Lung (tissue), 11 donors: ENCODE measurements at regions not wholly inside any gene's neighbourhood (a gene's known extent, or its start where the extent isn't known, plus 50 kb on each side); places are given as distances from the start of the nearest gene placed in this dataset.
A peak's percentile ranks its signal among the peaks of the same experiment; 100 is the strongest.

ENCODE experiments used
- ATAC-seq: fragments of 200-7000 bp; cut with Tn5 transposase; one replicate; pipeline ENCODE4 v1.9.1; 2020; ENCODE audit warnings: moderate number of reproducible peaks; ENCODE audit not compliant: insufficient read depth, low FRiP score
- DNase-seq, 3 donors: peaks; one replicate each; pipeline ENCODE4 v3.0.0-alpha.2; 2013 to 2017
- H3K27ac ChIP-seq, 2 donors: one replicate each; pipeline ENCODE4 v1.5.1; 2013; ENCODE audit warnings: mild to moderate bottlenecking in 2 of 2, moderate library complexity in 2 of 2, control low read depth in 1 of 2, inconsistent platforms in 1 of 2, low read depth in 1 of 2, low read length in 1 of 2
- H3K27me3 ChIP-seq, 3 donors: one replicate each; pipeline ENCODE4 v1.5.1; 2013; ENCODE audit warnings: low read length in 2 of 3; ENCODE audit not compliant: control insufficient read depth in 3 of 3, insufficient read depth in 3 of 3
- H3K36me3 ChIP-seq, 4 donors: one replicate each; pipeline ENCODE4 v1.5.1; 2013; ENCODE audit warnings: low read length in 4 of 4, mild to moderate bottlenecking in 1 of 4, moderate library complexity in 1 of 4; ENCODE audit not compliant: control insufficient read depth in 4 of 4, insufficient read depth in 4 of 4
- H3K4me1 ChIP-seq, 5 donors: one replicate each; pipeline ENCODE4 v1.5.1; 2013; ENCODE audit warnings: low read length in 5 of 5, mild to moderate bottlenecking in 2 of 5, moderate library complexity in 1 of 5; ENCODE audit not compliant: control insufficient read depth in 5 of 5, insufficient read depth in 5 of 5
- H3K4me3 ChIP-seq: one replicate; pipeline ENCODE4 v1.5.1; 2013; ENCODE audit warnings: mild to moderate bottlenecking, control low read depth, moderate library complexity
- H3K9ac ChIP-seq, 2 donors: one replicate each; pipeline ENCODE4 v1.5.1; 2013; ENCODE audit warnings: low read length in 2 of 2, control low read depth in 1 of 2; ENCODE audit not compliant: insufficient read depth in 1 of 2
- H3K9me3 ChIP-seq, 4 donors: one replicate each; pipeline ENCODE4 v1.5.1; 2013; ENCODE audit warnings: low read length in 3 of 4, mild to moderate bottlenecking in 1 of 4, moderate library complexity in 1 of 4; ENCODE audit not compliant: control insufficient read depth in 4 of 4, insufficient read depth in 3 of 4
- CTCF ChIP-seq: IDR thresholded peaks from 2 replicates; pipeline ENCODE4 v1.5.1; 2012; ENCODE audit warnings: mild to moderate bottlenecking; ENCODE audit errors: control extremely low read depth, extremely low read depth
- WGBS, 2 donors: extraction: QIAGEN DNeasy Blood & Tissue Kit; methylation state at CpG; one replicate each; pipeline ENCODE4 v1.1.7; 2013; 5-methylcytosine and 5-hydroxymethylcytosine counted together
- donor health status: control.
- donor health status: control.
- donor health status: Bipolar disorder and iron deficiency.
- donor health status: healthy.
- donor health status: DM: yes; HTN: yes; CAD: no.

GRCh38 chr6:6494677-6495076, 93.8 kb upstream of the LY86 start:
- TF ChIP-seq CTCF, result peak; percentile 21
- Histone ChIP-seq H3K9me3 (peaks cover 0 to 2% (median 0%) of the 10 kb centered on the region in 4 donors), H3K4me1 (no peaks in the 10 kb centered on the region), H3K27ac (no peak overlapping the region), H3K9ac (no peak overlapping the region), H3K27me3 (no peaks in the 10 kb centered on the region), H3K4me3 (no peak overlapping the region), H3K36me3 (no peaks in the 10 kb centered on the region)
- 32 to 34% methylated on average over 6 of the region's 6 CpGs for WGBS, 2 donors
- ATAC-seq (peak; percentile 53), DNase-seq (peak; percentile 14 to 36 (median 29))

- 67 to 75% methylated on average over 3 of the region's 3 CpGs for WGBS, 2 donors
- H3K9ac ChIP-seq, result no peak overlapping the region
- no peaks in the 10 kb centered on the region for H3K4me1 ChIP-seq
- no peaks in the 10 kb centered on the region for H3K36me3 ChIP-seq
- H3K27me3 ChIP-seq, result no peaks in the 10 kb centered on the region
- ATAC-seq, result no peak
- DNase-seq, result no peak
- no peak overlapping the region for H3K4me3 ChIP-seq
- H3K9me3 ChIP-seq, result peaks cover 0 to 2% (median 0%) of the 10 kb centered on the region in 4 donors
- no peak overlapping the region for H3K27ac ChIP-seq
- no peak for TF ChIP-seq CTCF
Measured at GRCh38 chr6:6495851-6496250, 92.7 kb upstream of the LY86 start.

- Histone ChIP-seq H3K4me3 (no peak overlapping the region), H3K9me3 (peaks cover 0 to 2% (median 0%) of the 10 kb centered on the region in 4 donors), H3K36me3 (no peaks in the 10 kb centered on the region), H3K27me3 (no peaks in the 10 kb centered on the region), H3K27ac (no peak overlapping the region), H3K9ac (no peak overlapping the region), H3K4me1 (no peaks in the 10 kb centered on the region)
- no peak for TF ChIP-seq CTCF
- 86 to 99% methylated on average over 10 of the region's 10 CpGs for WGBS, 2 donors
- DNase-seq (no peak), ATAC-seq (no peak)
Measured at GRCh38 chr6:6497541-6497940, 91.0 kb upstream of the LY86 start.

- no peak for TF ChIP-seq CTCF
- H3K9ac ChIP-seq, result no peak overlapping the region
- H3K4me3 ChIP-seq, result no peak overlapping the region
- no peaks in the 10 kb centered on the region for H3K4me1 ChIP-seq
- H3K27me3 ChIP-seq, result no peaks in the 10 kb centered on the region
- ATAC-seq (no peak), DNase-seq (no peak)
- no peaks in the 10 kb centered on the region for H3K9me3 ChIP-seq
- no peaks in the 10 kb centered on the region for H3K36me3 ChIP-seq
- no peak overlapping the region for H3K27ac ChIP-seq
- WGBS, 2 donors, result 76 to 90% methylated on average over 1 of the region's 1 CpG
Measured at GRCh38 chr6:6497976-6498375, 90.5 kb upstream of the LY86 start.
